GM12891 (cell line): ENCODE measurements at regions not wholly inside any gene's neighbourhood (a gene's known extent, or its start where the extent isn't known, plus 50 kb on each side); places are given as distances from the start of the nearest gene placed in this dataset.
"Not testable (repeated sequence)": the region's sequence is repeated elsewhere in the genome, so short reads cannot be mapped to it uniquely, and the experiment has no call there.

Source experiments
- DNase-seq: peaks from one replicate; pipeline ENCODE4 v3.0.0; 2011; ENCODE audit warnings: low spot score; ENCODE audit not compliant: insufficient read length
- FAIRE-seq: peaks from 2 replicates; lab custom pipeline; 2011; peaks lifted over from hg19 to GRCh38; lab: Jason Lieb, UNC
- PAX5 ChIP-seq: IDR thresholded peaks from 2 replicates; pipeline ENCODE4 v1.6.1; 2011; ENCODE audit warnings: low read length, moderate library complexity, mild to moderate bottlenecking; ENCODE audit not compliant: insufficient read depth, severe bottlenecking
- POLR2A ChIP-seq: IDR thresholded peaks from 2 replicates; pipeline ENCODE4 v1.6.1; 2011; ENCODE audit warnings: low read depth, low read length, control low read depth
- POLR2AphosphoS5 ChIP-seq: IDR thresholded peaks from 2 replicates; pipeline ENCODE4 v1.6.1; 2011; ENCODE audit warnings: low read depth, low read length, control low read depth
- POU2F2 ChIP-seq: IDR thresholded peaks from 2 replicates; pipeline ENCODE4 v1.6.1; 2011; ENCODE audit warnings: low read depth, mild to moderate bottlenecking, control low read depth, low read length, moderate library complexity
- SPI1 ChIP-seq: IDR thresholded peaks from 2 replicates; pipeline ENCODE4 v1.6.1; 2011; ENCODE audit warnings: low read depth, low read length, control low read depth
- TAF1 ChIP-seq: IDR thresholded peaks from 2 replicates; pipeline ENCODE4 v1.6.1; 2011; ENCODE audit warnings: low read depth, low read length, control low read depth

DNA sequence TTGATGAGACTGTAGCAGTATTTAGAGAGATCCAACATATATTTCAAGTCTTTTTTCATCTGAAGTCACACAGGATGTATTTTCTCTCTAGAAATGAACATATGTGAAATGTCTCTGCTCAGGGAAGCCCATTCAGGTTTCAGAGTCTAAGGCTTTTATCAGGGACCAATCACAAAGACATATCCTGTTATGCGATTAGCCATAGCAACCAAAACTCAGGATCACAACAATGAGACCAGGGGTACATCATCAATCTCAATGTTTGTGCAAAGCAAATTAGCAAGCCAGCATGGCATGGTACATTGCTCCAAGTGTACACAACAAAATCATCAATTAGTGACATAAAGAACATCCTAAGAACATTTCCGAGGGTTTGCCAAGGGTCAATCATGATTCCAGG is 99.2 kb upstream of the AMN1 start:
- no peak for DNase-seq
- FAIRE-seq: peak; percentile 35
- no peak for TF ChIP-seq TAF1
- TF ChIP-seq POLR2AphosphoS5: no peak
- no peak for TF ChIP-seq POLR2A
- TF ChIP-seq POU2F2: no peak
- TF ChIP-seq PAX5: no peak
- TF ChIP-seq SPI1: no peak

DNA sequence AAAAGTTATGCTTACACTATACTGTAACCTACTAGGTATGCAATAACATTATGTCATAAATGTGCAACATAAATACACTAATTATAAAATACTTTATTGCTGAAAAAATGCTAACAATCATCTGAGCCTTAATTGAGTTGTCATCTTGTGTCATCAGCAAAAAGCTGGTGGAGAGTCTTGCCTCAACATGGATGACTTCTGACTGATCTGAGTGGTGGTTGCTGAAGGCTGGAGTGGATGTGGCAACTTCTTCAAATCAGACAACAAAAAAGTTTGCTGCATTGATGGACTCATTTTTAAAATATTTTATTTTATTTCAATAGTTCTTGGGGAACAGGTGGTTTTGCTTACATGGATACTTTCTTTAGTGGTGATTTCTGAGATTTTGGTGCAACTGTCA is 93.9 kb upstream of the AMN1 start:
- DNase-seq: no peak
- FAIRE-seq: no peak
- no peak for TF ChIP-seq POU2F2

DNA sequence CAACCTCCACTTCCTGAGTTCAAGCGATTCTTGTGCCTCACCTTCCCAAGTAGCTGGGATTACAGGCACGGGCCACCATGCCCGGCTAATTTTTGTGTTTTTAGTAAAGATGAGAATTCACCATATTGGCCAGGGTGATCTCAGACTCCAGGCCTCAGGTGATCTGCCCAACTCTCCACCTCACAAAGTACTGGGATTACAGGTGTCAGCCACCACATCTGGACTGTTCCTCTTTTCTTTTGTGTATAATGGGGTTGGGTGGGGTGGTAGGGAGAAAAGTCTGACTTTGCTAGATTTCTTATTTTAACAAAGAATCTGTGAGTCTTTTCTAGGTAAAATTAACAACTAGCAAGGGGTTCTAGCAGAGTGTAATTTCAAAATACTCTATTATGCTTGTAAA is 92.7 kb upstream of the AMN1 start:
- TF ChIP-seq SPI1 (no peak), TAF1 (no peak), POU2F2 (no peak), POLR2A (no peak), PAX5 (no peak), POLR2AphosphoS5 (no peak)
- no peak for FAIRE-seq
- DNase-seq: no peak

DNA sequence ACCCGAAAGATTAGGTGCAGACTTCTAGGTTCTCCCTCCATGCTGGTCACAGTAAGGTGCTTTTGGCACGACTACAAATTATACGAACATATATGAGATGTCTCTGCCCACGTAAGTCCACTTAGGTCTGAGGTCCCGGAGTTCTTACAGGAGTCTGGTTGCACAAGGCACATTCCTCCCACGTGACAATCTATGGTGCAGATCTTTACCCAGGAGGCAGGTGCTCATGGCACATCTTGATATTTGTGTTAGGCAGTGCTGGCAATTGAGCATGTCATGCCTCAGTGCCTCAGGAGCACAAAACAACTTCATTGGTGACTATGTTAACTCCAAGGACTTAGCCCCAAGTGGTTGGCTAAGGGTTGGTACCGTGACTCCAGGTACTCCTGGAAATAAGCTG is 92.0 kb upstream of the AMN1 start:
- no peak for TF ChIP-seq POLR2AphosphoS5
- TF ChIP-seq SPI1: no peak
- no peak for TF ChIP-seq PAX5
- TF ChIP-seq POLR2A: no peak
- no peak for TF ChIP-seq TAF1
- no peak for TF ChIP-seq POU2F2
- no peak for FAIRE-seq
- DNase-seq: no peak

DNA sequence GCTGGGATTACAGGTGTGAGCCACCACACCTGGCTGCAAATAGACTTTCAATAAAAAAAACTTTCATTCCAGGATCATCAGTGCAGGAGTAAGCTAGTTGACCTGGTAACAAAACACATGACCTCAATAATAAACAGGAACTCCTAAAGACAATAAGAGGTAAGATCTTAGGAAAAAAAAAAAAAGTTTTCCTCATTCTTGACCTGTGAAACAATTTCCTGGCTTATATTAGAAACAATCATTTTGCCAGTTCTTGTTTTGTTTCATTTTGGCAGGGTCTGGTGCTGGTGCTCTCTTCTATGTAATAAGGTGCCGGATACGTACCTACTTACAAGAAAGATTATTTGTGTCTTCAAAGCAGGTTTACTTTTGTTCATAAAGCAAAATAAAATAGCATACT is 90.6 kb upstream of the AMN1 start:
- FAIRE-seq: no peak

DNA sequence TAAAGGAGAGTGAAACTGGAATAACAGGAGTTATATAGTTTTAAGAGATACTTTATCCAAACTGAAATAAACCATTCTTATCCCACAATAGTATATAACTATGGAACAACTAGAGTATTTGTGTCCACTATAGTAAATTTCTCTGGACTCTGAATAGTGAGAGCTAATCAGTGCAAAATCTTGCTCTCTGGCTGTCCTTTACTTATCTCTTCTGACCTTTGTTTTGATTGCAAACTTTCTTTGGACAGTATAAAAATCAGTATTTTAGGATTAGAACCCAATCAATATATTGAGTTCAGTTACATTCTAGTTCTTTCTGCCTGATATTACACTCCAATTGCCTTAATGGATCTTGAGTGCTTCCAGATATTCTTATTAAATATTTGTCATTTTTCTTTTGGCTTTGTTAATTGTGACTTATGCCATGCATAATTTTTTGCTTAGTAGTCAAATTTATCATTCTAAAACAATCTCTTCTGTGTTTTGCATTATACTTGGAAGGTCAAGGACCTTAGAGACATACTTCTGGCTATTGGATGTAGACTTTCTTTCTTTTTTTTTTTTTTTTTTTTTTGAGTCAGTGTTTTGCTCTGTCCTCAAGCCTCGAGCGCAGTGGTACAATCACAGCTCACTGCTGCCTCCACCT is 89.9 kb upstream of the AMN1 start:
- FAIRE-seq (no peak), DNase-seq (no peak)
- TF ChIP-seq POU2F2: no peak

More for the DNA sequence above, 90.6 kb upstream of the AMN1 start:
- no peak for DNase-seq
- TF ChIP-seq TAF1: no peak
- TF ChIP-seq POLR2A: no peak
- no peak for TF ChIP-seq PAX5
- no peak for TF ChIP-seq POU2F2
- no peak for TF ChIP-seq POLR2AphosphoS5
- no peak for TF ChIP-seq SPI1

DNA sequence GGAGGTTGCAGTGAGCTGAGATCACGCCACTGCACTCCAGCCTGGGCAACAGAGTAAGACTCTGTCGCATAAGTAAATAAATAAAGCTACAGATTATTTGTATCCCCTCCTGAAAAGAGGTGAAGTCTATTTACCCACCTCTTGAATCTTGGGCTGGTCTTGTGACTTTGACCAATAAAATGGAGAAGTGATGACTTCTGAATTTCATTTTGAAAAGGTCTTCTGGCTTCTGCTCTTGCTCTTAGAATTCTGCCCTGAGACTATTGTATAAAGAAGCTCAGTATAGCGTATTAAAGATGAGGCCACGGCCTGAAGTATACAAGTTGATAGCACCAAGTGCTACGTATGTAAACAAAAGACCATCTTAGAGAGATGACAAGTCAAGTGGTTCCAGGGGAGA is 88.3 kb upstream of the AMN1 start:
- FAIRE-seq (no peak), DNase-seq (no peak)
- TF ChIP-seq SPI1: peak; percentile 35; the same call in 1 of the 2 replicates
- no peak for TF ChIP-seq POU2F2

DNA sequence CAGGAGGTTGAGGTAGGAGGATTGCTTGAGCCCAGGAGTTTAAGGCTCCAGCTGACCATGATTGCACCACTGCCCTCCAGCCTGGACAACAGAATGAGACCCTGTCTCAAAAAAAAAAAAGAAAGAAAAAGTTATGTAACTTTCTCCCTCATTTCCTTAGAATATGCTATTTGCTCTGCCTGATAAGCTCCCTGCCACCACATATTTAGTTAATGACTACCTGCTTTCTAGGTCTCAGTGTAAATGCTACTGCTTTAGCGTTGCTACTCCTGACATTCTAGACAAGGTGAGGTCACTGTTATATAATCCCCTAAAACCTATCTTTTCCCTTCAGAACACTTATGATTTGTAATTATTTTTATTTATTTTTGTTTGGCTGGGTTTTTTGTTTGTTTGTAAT is 86.3 kb upstream of the AMN1 start:
- FAIRE-seq: no peak
- no peak for DNase-seq
- TF ChIP-seq POLR2A: no peak
- TF ChIP-seq POU2F2: no peak
- no peak for TF ChIP-seq POLR2AphosphoS5
- no peak for TF ChIP-seq PAX5
- no peak for TF ChIP-seq SPI1
- no peak for TF ChIP-seq TAF1

DNA sequence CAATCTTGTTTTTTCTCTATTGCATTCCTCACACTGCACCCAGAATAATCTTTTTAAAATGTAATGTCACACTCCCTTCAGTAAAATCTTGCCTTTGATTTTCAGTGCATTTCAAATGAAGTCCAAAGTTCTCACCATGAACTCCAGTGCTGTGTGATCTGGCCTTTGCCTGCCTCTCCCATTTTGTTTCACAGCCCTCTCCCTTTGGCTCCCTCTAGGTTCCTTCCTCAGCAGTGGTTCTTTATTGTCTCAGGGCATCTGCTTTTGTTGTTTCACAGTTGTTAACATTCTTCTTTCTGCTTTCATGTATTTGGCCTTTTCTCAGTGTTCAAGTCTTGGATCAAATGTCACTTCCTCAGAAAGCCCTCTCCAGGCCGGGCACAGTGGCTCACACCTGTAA is 84.5 kb upstream of the AMN1 start:
- FAIRE-seq (peak; percentile 23), DNase-seq (no peak)
- TF ChIP-seq SPI1 (no peak), TAF1 (no peak), POLR2AphosphoS5 (no peak), POLR2A (no peak), PAX5 (no peak), POU2F2 (no peak)

DNA sequence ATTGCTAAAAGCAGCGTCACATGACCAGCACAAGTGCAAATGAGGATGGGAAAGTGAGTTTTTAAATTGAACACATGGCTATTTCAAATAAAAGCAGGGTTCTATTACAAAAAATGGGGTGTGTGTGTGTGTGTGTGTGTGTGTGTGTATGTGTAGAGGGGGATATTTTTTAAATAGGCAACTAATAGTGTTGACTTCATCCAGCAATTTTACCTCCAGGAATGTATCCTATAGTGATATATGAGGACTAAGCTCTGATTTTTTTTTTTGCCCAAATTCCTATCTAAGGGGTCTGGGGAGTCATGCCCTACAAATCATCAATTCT is 78.9 kb upstream of the AMN1 start:
- peak; percentile 88 for FAIRE-seq

DNA sequence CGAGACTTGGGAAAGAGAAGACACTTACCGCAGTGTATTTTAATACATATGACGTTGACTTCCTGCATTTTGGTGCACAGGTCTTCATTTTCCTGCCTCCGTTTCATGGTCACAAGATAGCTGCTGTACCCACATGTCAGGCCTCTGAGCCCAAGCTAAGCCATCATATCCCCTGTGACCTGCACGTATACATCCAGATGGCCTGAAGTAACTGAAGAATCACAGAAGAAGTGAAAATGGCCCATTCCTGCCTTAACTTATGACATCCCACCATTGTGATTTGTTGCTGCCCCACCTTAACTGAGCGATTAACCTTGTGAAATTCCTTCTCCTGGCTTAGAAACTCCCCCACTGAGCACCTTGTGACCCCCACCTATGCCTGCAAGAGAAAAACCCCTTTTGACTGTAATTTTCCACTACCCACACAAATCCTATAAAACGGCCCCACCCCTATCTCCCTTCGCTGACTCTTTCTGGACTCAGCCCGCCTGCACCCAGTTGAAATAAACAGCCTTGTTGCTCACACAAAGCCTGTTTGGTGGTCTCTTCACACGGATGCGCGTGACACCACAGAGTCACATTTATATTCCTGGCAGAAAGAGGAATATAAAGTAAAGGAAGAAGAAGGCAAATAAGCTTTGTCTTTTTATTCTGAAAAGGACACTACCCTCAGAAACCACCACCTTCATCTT is 78.4 kb upstream of the AMN1 start:
- FAIRE-seq: peak; percentile 38
- not testable (repeated sequence) for DNase-seq

More for the DNA sequence above, 78.9 kb upstream of the AMN1 start:
- TF ChIP-seq TAF1 (no peak), POU2F2 (no peak), POLR2AphosphoS5 (no peak), PAX5 (no peak), SPI1 (no peak), POLR2A (no peak)
- no peak for DNase-seq

DNA sequence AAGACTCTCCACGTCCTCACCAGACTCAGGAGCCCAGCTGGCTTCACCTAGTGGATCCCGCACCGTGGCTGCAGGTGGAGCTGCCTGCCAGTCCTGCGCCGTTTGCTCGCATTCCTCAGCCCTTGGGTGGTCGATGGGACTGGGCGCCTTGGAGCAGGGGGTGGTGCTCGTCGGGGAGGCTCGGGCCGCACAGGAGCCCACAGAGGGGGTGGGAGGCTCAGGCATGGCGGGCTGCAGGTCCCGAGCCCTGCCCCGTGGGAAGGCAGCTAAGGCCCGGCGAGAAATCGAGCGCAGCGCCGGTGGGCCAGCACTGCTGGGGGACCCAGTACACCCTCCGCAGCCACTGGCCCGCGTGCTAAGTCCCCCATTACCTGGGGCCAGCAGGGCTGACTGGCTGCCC is 76.9 kb upstream of the AMN1 start:
- not testable (repeated sequence) for DNase-seq, FAIRE-seq

DNA sequence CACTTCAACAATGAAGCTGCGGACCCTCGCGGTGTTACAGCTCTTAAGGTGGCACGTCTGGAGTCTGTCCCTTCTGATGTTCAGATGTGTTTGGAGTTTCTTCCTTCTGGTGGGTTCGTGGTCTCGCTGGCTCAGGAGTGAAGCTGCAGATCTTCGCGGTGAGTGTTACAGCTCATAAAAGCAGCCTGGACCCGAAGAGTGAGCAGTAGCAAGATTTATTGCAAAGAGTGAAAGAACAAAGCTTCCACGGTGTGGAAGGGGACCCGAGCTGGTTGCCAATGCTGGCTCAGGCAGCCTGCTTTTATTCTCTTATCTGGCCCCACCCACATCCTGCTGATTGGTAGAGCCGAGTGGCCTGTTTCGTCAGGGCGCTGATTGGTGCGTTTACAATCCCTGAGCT is 75.9 kb upstream of the AMN1 start:
- FAIRE-seq, DNase-seq: not testable (repeated sequence)
